Ectodermal cell (in vitro differentiated cells): ENCODE measurements at regions not wholly inside any gene's neighbourhood (a gene's known extent, or its start where the extent isn't known, plus 50 kb on each side); places are given as distances from the start of the nearest gene placed in this dataset.
"Not testable (repeated sequence)": the region's sequence is repeated elsewhere in the genome, so short reads cannot be mapped to it uniquely, and the experiment has no call there.

Source experiments
- H3K27ac ChIP-seq: 2 replicates; pipeline ENCODE4 v1.7.0; 2013; ENCODE audit warnings: mild to moderate bottlenecking, low read depth, low read length; ENCODE audit not compliant: insufficient read depth, poor library complexity, severe bottlenecking
- H3K27me3 ChIP-seq: 2 replicates; pipeline ENCODE4 v1.7.0; 2013; ENCODE audit warnings: mild to moderate bottlenecking, low read length; ENCODE audit not compliant: insufficient read depth, control insufficient read depth, poor library complexity, severe bottlenecking
- H3K36me3 ChIP-seq: one replicate; pipeline ENCODE4 v1.7.0; 2013; ENCODE audit warnings: low read length; ENCODE audit not compliant: control insufficient read depth, insufficient read depth
- H3K4me1 ChIP-seq: one replicate; pipeline ENCODE4 v1.7.0; 2013; ENCODE audit warnings: low read length; ENCODE audit not compliant: control insufficient read depth, insufficient read depth
- H3K4me3 ChIP-seq: 2 replicates; pipeline ENCODE4 v1.7.0; 2013; ENCODE audit warnings: low read depth, low read length, control low read depth; ENCODE audit not compliant: insufficient read depth
- H3K9me3 ChIP-seq: 2 replicates; pipeline ENCODE4 v1.7.0; 2013; ENCODE audit warnings: mild to moderate bottlenecking, low read length, moderate library complexity; ENCODE audit not compliant: control insufficient read depth
- WGBS, 2 experiments: methylation state at CpG; one replicate each; pipeline ENCODE4 v1.1.7; 2013; ENCODE audit warnings: missing lambda C conversion rate in 2 of 2; 5-methylcytosine and 5-hydroxymethylcytosine counted together

DNA sequence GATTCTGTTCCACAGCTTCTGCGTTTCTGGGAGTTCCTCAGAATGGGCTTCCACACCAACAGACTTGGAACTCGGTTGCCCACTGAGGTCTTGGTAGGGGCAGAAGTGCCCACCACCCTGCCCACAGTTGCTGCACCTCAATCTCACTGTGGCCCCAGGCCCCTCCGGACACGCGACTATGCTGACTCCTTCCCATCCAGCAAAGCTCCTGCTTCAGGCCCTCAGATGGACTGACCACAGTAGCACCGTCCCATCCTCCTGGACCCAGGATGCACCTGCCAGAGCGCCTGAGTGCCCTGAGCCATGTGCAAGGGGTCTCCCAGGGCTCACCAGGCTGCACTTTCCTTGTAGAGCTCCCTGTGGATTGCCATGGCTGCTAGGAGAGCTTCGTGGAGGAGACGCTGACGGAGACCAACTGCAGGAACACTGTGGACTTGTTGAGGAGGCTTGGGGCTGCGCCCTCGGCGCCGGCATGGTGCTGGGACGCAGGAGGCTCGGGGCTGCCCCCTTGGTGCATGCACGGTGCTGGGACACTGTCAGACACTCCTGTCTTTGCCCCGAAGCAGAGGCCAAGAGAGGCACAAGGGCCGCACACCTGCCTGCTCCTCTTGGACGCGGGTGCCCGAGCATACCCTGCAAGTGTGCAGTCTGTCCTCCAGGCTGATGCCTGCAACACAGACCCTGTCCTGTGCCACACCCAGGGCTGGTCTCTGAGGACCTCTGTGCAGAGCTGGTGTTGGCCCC, 201.3 kb downstream of the LIPI start:
- not testable (repeated sequence) for H3K27ac ChIP-seq, H3K36me3 ChIP-seq, H3K4me1 ChIP-seq, H3K27me3 ChIP-seq, H3K9me3 ChIP-seq, H3K4me3 ChIP-seq
- WGBS, 2 experiments: 87 to 89% methylated on average over 22 of the region's 22 CpGs

DNA sequence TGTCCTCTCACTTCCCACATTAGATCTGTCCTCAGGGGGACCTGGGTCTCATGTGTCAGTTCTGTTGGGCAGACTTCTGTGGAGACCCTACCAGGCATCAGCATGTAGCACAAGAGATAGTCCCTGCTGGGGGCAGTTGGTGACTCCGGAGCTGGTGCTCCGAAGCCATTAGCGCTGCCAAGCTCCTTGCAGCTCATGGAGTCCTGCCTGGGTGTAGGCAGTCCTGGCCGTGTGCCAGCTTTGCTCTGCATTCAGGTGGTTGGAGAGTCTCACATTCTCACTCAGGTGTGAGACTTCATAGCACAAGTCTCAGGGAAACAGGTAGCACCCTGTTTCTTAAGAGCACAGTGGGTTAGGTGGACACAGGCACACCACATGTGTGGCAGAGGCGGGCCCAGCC, 202.3 kb downstream of the LIPI start:
- H3K9me3 ChIP-seq, H3K4me1 ChIP-seq, H3K4me3 ChIP-seq, H3K27ac ChIP-seq, H3K36me3 ChIP-seq, H3K27me3 ChIP-seq: not testable (repeated sequence)
- WGBS, 2 experiments: 83 to 93% methylated on average over 5 of the region's 5 CpGs

DNA sequence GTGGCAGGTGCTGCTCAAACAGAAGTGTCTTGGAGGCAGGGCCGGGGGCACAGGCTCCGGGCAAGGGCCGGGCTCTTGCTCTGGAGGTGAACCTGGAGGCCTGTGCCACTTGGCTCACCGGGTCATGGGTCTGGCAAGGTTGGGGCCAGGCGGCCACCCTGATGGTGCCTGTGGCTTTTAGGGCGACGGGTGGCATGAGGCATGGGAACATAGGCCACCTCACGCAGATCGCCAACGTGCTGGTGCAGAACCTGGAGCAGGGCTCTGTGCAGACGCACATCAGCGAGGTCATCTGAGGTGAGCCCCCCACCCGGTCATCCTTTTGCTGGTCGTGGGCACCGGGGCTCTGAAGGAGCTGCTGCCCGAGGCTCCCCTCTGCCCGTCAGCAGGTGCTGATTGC, 202.7 kb downstream of the LIPI start:
- not testable (repeated sequence) for H3K9me3 ChIP-seq, H3K4me1 ChIP-seq, H3K27me3 ChIP-seq, H3K4me3 ChIP-seq, H3K27ac ChIP-seq, H3K36me3 ChIP-seq
- 89 to 91% methylated on average over 16 to 17 of the region's 17 CpGs for WGBS, 2 experiments

DNA sequence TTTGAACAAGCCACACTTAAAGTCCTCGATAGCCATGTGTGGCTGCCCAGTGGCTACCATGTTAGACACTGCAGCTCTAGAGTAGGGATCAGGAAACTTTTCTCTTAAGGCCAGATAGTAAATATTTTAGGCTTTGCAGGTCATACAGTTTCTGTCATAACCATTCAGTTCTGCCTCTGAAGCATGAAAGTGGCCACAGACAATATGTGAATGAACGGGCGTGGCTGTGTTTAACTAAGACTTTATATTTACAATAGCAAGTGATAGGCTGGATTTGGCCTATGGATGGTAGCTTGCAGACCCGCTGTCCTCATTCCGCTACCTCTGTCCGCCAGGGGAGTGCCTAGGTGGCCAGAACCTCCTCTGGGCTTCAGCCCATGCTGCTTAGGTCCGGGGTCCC, 204.6 kb downstream of the LIPI start:
- H3K27me3 ChIP-seq, H3K4me1 ChIP-seq, H3K9me3 ChIP-seq, H3K27ac ChIP-seq, H3K36me3 ChIP-seq, H3K4me3 ChIP-seq: not testable (repeated sequence)
- 68 to 70% methylated on average over 4 to 6 of the region's 7 CpGs for whole genome bisulfite sequencing, 2 experiments

DNA sequence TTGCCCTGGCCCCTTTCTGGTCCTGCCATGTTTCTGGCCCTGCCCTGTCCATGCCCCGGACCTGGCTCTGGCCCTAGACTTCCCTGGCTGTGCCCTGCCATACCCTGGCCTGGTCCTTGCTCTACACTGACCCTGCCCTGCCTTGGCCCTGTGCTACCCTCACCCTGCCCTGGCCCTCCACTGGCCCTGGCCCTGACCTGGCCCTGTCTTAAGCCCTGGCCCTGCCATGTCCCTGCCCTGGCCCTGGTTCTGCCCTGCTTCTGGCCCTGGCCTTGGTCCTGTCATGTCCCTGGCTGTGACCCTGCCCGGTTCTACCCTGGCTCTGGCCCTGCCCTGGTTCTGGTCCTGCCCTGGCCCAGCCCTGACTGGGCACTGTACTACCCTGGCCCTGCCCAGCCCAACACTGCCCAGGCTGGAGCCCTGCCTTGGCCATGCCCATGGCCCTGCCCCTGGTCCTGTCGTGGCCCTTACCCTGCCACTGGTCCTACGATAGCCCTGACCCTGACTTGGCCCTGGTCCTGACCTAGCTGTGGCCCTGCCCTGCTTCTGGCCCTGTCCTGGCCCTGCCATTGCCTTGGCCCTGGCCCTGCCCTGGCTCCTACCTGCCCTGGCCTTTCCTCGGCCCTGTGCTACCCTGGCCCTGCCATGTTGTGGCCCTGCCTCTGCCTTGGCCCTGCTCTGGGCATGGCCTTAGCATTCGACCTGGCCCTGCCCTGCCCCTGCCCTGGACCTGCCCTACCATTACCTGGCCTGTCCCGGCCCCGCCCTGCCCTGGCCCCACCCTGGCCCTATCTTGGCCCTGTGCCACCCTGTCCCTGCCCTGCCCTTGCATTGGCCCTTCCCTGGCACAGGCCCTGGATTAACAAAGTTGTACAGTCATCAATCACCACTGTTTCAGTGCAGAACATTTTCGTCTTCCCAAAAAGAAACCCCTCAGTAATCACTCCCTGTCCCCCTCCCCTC, 223.5 kb downstream of the LIPI start:
- H3K36me3 ChIP-seq, H3K9me3 ChIP-seq, H3K27me3 ChIP-seq, H3K27ac ChIP-seq, H3K4me3 ChIP-seq, H3K4me1 ChIP-seq: not testable (repeated sequence)
- 71 to 80% methylated on average over 8 of the region's 9 CpGs for WGBS, 2 experiments

DNA sequence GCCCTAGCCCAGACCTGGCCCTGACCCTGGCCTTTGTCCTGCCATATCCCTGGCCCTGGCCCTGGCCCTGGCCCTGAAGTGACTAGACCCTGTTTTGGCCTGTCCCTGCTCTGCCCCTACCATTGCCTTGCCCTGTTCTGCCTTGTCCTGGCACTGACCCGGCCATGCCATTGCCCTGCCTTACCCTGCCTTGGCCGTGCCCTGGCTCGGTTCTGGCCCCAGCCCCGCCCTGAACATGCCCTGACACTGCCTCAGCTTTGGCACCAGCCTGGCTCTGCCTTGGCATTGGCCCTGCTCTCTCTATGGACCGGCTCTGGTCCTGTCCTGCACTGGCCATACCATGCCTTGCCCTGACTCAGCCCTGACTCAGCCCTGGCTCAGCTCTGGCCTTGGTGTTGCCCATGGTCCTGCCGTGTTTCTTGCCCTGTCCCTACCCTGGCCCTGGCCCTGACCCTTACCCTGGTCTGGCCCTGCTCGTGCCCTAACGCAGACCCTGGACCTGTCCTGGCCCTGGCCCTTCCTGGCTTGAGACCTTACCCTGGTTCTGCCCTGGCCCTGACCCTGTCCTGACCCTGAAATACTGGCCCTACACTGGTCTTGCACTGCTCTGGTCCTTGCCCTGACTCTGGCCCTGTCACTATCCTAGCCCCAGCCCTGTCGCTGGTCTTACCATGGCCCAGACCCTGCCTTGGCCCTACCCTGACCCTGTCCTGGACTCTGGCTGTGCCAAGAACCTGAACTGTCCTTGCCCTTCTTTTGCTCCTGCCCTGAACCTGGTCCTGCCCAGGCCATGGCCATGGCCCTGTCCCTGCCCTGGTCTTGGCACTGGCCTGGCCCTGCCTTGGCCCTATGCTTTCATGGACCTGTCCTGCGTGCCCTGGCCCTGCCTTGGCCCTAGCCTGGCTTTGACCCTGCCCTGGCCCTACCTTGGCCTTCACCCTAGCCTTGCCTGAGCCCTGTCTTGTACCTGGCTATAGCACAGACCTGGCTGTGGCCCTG, 224.6 kb downstream of the LIPI start:
- WGBS, 2 experiments: 85 to 87% methylated on average over 10 of the region's 10 CpGs
- H3K27me3 ChIP-seq, H3K9me3 ChIP-seq, H3K4me1 ChIP-seq, H3K4me3 ChIP-seq, H3K36me3 ChIP-seq, H3K27ac ChIP-seq: not testable (repeated sequence)

DNA sequence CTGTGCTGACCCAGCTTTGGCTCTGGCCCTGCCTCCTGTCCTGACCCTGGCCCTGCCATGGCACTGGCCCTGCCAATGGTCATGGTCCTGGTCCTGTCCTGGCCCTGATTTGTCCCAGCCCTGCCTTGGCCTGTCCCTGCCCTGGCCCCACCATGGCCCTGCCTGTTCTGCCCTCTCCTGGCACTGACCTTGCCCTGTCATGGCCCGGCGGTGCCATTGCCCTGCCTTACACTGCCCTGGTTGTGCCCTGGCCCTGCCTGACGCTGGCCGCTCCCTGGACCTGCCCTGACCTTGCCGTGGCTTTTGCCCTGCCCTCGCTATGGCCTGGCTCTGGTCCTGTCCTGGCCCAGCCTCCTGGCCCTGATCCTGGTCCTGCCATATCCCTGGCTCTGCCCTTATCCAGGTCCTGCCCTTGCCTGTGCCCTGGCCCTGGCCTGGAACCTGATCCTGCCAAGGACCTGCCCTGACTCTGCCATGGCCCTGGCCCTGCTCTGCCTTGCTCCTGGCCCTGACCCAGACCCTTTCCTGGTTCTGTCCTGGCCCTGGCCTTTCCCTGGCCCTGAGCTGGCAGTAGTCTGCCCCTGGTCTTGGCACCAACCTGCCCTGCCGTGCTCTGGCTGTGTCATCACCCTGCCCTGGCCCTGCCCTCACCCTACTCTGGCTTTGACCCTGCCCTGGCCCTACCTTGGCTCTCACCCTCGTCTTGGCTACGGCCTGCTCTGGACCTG, 225.5 kb downstream of the LIPI start:
- H3K27me3 ChIP-seq, H3K9me3 ChIP-seq, H3K36me3 ChIP-seq, H3K27ac ChIP-seq, H3K4me3 ChIP-seq, H3K4me1 ChIP-seq: not testable (repeated sequence)
- WGBS, 2 experiments: 75 to 77% methylated on average over 9 of the region's 9 CpGs

DNA sequence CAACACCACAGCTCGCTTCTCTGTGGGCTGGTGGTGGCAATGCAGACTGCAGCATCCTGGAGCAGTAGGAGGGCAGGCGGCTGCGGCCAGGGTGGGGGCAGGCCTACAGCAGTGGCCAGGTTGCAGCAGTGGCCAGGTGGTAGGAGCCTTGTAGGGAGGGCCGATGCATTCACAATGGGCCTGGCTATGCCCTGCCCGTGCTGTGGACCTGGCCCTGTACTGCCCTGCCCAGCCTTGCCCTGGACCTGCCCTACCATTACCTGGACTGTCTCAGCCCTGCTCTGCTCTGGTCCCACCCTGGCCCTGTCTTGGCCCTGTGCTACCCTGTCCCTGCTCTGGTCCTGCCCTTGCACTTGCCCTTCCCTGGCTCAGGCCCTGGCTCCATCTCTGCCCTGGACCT, 226.0 kb downstream of the LIPI start:
- 83 to 88% methylated on average over 5 of the region's 5 CpGs for WGBS, 2 experiments
- H3K4me3 ChIP-seq, H3K27ac ChIP-seq, H3K36me3 ChIP-seq, H3K4me1 ChIP-seq, H3K9me3 ChIP-seq, H3K27me3 ChIP-seq: not testable (repeated sequence)

DNA sequence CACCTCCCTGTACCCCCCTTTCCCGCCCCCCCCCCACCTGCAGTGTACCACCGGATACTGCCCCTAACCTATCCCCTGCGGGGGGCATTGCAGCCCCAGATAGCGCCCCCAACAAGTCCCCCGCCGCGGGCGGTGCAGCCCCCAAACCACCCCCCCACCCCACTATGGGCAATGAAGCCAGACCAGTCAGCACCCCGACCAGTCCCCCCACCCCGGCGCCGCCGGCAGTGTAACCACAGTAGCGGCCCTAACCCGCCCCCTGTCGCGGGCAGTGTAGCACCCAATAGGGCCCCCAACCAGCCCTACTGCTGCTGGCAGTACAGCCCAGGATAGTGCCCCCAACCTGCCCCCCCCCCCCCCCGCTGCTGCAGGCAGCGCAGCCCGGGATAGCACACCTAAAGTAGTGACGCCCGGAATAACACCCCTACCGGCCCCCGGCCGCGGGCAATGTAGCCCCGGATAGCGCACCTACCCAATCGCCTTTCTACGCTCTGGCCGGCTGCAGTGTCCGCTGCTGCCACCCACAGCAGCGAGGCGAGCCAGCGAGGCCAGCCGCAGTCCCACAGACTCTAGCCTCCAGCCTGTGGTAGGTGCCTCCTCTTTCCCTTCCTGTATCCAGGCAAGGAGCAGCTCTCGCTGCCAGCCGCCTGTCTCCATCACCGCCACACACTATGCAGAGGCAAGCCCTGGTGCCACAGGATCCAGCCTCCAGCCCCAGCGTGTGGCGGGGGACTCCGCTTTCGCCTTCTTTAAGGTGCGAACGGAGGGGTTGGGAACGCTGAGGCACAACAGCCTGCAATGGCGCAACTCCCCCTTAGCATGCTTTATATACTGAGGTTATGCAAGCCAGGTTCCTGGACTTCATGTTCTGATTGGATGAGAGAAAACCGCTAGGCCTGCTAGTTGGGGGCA, 229.3 kb downstream of the LIPI start:
- not testable (repeated sequence) for H3K27me3 ChIP-seq, H3K9me3 ChIP-seq, H3K36me3 ChIP-seq, H3K4me1 ChIP-seq, H3K27ac ChIP-seq, H3K4me3 ChIP-seq
- WGBS, 2 experiments: 89 to 94% methylated on average over 27 to 40 of the region's 48 CpGs
